HUES6 (cell line): ENCODE measurements at regions not wholly inside any gene's neighbourhood (a gene's known extent, or its start where the extent isn't known, plus 50 kb on each side); places are given as distances from the start of the nearest gene placed in this dataset.

ENCODE experiments used
- H3K27ac ChIP-seq: 2 replicates; pipeline ENCODE4 v1.7.0; 2013; ENCODE audit warnings: low read depth, mild to moderate bottlenecking, low read length, inconsistent platforms
- H3K27me3 ChIP-seq: 2 replicates; pipeline ENCODE4 v1.6.1; 2013; ENCODE audit warnings: low read length; ENCODE audit not compliant: control insufficient read depth, insufficient read depth
- H3K36me3 ChIP-seq: 2 replicates; pipeline ENCODE4 v1.6.1; 2013; ENCODE audit warnings: low read length; ENCODE audit not compliant: control insufficient read depth, insufficient read depth
- H3K4me1 ChIP-seq: 2 replicates; pipeline ENCODE4 v1.6.1; 2013; ENCODE audit warnings: low read length; ENCODE audit not compliant: control insufficient read depth, insufficient read depth
- H3K4me3 ChIP-seq: 2 replicates; pipeline ENCODE4 v1.5.1; 2013; ENCODE audit warnings: low read depth, low read length
- H3K9ac ChIP-seq: one replicate; pipeline ENCODE4 v1.6.1; 2013; ENCODE audit warnings: mild to moderate bottlenecking, low read length
- H3K9me3 ChIP-seq: 2 replicates; pipeline ENCODE4 v1.6.1; 2013; ENCODE audit warnings: low read depth, low read length; ENCODE audit not compliant: control insufficient read depth, insufficient read depth

- H3K9ac ChIP-seq, result no peak overlapping the region
- no peak overlapping the region for H3K27ac ChIP-seq
- H3K27me3 ChIP-seq, result peaks cover 9% of the 10 kb centered on the region; the same call in 1 of the 2 replicates
- peaks cover 9% of the 10 kb centered on the region for H3K4me1 ChIP-seq
- no peaks in the 10 kb centered on the region for H3K36me3 ChIP-seq
- no peaks in the 10 kb centered on the region for H3K9me3 ChIP-seq
- H3K4me3 ChIP-seq, result no peak overlapping the region
Observed at GRCh38 chr2:240319221-240319854, 116.1 kb upstream of the GPC1 start.

DNA sequence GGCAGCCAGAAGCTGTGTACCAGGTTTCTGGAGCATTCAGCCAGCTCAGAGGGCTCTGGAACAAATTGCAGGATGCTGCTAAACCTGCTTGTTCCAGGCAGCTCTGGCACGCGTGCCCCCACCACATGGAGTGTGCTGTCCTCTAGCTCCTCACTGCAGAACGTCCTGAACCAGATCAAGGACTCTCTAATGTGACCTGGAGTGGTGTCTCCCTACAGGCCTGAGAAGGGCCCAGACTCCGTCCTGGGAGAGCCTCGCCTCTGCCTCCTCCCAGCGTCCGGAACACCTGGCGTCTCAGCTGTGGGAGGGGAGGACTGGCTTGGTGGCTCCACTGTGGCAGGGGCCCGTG, 115.6 kb upstream of the GPC1 start:
- H3K9ac ChIP-seq, result no peak overlapping the region
- no peaks in the 10 kb centered on the region for H3K9me3 ChIP-seq
- H3K36me3 ChIP-seq, result no peaks in the 10 kb centered on the region
- H3K4me3 ChIP-seq, result no peak overlapping the region
- H3K27me3 ChIP-seq, result peaks cover 9% of the 10 kb centered on the region; the same call in 1 of the 2 replicates
- H3K27ac ChIP-seq, result no peak overlapping the region
- peaks cover 9% of the 10 kb centered on the region for H3K4me1 ChIP-seq

DNA sequence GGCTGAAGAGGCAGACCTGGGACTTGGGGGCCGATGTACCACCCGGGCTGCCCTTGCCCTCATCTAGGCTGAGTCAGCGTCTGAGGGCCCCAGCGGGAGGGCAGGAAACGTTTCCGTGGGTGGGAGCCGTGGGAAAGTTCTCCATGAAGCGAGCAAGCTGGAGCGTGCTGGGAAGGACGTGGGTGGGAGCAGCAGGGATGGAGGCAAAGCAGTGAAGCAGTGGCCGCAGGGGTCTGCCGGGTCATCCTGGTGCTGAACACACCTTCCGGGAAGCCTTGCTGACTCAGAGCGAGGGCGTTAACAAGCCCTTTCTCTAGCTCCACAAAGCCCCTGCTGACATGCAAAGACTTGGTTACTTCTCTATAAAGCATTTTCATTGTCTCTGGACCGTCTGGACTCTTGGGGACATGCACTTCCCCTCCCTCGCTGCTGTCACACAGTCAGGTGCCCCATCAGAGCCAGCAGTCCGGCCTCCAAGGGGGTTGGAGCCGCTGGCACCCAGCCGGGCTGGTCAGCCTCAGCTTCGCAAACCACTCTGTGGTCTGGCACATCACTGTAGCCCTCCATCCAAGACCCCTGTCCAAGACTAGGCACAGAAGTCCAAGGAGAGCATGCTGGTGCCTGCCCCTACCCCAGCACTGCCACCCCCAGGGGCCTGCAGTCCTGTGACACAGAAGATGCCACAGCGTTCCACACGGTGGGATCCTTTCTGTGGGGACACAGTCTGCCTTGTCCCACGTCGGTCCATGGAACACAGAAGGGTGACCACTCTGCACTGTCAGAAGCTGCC, 115.1 kb upstream of the GPC1 start:
- H3K4me3 ChIP-seq, result no peak overlapping the region
- H3K27ac ChIP-seq, result no peak overlapping the region
- H3K9ac ChIP-seq, result no peak overlapping the region
- no peaks in the 10 kb centered on the region for H3K9me3 ChIP-seq
- peaks cover 9% of the 10 kb centered on the region for H3K4me1 ChIP-seq
- H3K27me3 ChIP-seq, result peaks cover 9% of the 10 kb centered on the region; the same call in 1 of the 2 replicates
- H3K36me3 ChIP-seq, result no peaks in the 10 kb centered on the region

DNA sequence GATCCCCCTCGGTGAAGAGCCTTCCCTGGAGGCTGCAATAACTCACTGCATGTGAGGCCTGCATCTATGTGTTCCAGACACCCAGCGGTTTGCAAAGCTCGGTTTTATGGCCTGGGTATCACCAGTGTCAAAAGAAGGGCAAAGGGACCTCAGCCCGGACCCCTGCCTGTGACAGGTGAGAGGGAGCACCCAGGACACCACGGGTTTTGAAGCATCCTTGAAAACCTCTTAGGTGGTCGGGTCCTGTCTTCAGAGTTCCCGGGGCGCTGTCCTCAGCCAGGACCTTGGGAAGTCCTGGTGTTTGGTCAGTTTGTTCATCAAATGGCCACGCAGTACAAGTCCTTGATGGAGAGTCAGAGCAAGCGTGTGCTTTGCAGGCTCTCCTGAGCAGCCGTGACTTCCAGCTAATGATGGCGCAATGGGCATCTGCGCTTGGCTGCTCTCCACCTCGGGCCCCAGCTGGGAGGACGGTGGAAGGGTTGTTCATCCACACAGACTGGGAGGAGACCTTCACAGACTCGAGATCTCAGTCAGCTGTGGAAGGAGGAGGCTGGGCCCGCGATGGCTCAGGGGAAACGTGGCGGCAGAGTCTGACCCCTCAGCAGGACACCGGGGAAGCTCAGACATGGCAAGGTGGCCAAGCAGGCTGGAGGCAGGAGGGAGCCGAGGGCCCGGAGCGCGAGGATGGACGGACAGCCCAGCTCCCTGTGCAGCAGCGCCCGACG, 113.1 kb upstream of the GPC1 start:
- Histone ChIP-seq H3K4me1 (peaks cover 9% of the 10 kb centered on the region), H3K4me3 (no peak overlapping the region), H3K9me3 (no peaks in the 10 kb centered on the region), H3K9ac (no peak overlapping the region), H3K27me3 (peaks cover 9% of the 10 kb centered on the region; the same call in 1 of the 2 replicates), H3K27ac (no peak overlapping the region), H3K36me3 (no peaks in the 10 kb centered on the region)

- Histone ChIP-seq H3K9ac (no peak overlapping the region), H3K4me3 (no peak overlapping the region), H3K9me3 (no peaks in the 10 kb centered on the region), H3K27me3 (peaks cover 9% of the 10 kb centered on the region; the same call in 1 of the 2 replicates), H3K4me1 (peaks cover 9% of the 10 kb centered on the region), H3K27ac (no peak overlapping the region), H3K36me3 (no peaks in the 10 kb centered on the region)
Observed at GRCh38 chr2:240322991-240323390, 112.5 kb upstream of the GPC1 start.

DNA sequence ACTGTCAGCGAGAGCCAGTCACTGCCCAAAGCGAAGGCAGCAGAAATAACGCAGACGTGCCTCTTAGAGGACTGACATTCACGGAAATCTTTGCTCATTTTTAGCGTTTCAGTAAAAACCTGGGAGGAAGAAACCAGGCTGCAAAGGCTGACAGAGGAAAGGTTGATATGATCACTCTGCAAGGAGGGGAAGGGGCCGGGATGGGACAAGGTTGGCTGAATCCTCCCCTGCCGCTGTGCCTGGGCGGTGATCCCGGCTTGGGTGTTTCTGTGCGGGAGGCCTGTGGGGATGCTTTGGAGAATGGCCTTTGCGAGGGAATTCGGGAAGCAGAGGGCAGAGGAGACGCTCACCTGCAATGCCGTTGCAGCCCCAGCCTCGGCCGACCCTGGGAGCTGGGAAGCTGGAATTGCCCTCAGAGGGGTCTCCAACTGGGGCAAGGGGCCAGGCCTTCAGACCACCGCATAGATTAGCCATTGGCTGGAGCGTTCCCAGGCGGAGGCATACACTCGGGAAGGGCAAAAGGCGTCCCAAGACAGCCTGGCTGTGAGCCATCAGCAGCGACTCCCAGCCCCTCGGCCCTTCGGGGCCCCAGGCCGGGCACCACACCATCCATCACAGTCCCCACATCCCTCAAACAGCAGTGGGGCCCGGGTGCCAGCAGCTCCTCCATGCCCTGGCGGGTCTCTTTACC, 111.7 kb upstream of the GPC1 start:
- Histone ChIP-seq H3K9me3 (no peaks in the 10 kb centered on the region), H3K9ac (no peak overlapping the region), H3K27me3 (peaks cover 9% of the 10 kb centered on the region; the same call in 1 of the 2 replicates), H3K4me1 (peaks cover 9% of the 10 kb centered on the region), H3K4me3 (no peak overlapping the region), H3K27ac (no peak overlapping the region), H3K36me3 (no peaks in the 10 kb centered on the region)

DNA sequence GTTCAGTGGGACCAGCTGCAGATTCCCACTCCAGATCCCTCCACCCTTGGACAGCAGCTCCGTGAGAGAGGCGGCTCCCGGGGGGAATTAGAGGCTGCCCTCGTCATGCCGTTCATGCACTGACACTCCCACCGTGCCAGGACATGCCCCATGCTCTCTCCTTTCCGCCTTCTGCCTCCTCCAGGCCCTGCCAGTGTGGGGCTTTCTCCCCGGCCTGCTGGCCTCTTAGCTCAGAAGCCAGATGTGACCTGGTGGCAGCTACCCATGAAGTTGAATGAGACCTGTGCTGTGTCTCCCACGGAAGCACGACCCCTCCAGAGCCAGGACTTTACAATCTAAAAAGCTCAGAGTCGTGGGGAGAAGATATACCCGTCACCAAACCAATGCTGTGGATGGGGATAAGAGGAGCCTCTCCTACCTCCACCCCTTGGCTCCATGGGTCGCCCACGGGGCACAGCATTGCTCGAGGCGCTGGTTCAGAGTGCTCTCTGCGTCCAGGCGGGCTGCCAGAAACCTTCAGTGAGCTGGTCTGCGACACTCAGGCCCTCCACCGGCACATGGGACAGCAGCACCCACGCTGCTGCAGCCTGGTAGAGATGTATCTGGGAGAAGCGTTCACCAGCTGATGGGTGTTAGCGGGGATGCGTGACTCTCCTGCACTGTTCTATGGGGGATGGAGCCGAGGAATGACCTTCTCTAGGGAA, 111.0 kb upstream of the GPC1 start:
- Histone ChIP-seq H3K4me1 (peaks cover 9% of the 10 kb centered on the region), H3K9me3 (no peaks in the 10 kb centered on the region), H3K27me3 (peaks cover 9% of the 10 kb centered on the region; the same call in 1 of the 2 replicates), H3K36me3 (no peaks in the 10 kb centered on the region), H3K27ac (no peak overlapping the region), H3K4me3 (no peak overlapping the region), H3K9ac (no peak overlapping the region)

GRCh38 chr2:240325016-240326007, 110.2 kb upstream of the GPC1 start:
- Histone ChIP-seq H3K9me3 (no peaks in the 10 kb centered on the region), H3K27me3 (peaks cover 9% of the 10 kb centered on the region; the same call in 1 of the 2 replicates), H3K36me3 (no peaks in the 10 kb centered on the region), H3K27ac (no peak overlapping the region), H3K9ac (no peak overlapping the region), H3K4me3 (no peak overlapping the region), H3K4me1 (peaks cover 4% of the 10 kb centered on the region)

GRCh38 chr2:240326246-240326645, 109.2 kb upstream of the GPC1 start:
- Histone ChIP-seq H3K36me3 (no peaks in the 10 kb centered on the region), H3K27me3 (peaks cover 9% of the 10 kb centered on the region; the same call in 1 of the 2 replicates), H3K4me1 (no peaks in the 10 kb centered on the region), H3K9ac (no peak overlapping the region), H3K4me3 (no peak overlapping the region), H3K9me3 (no peaks in the 10 kb centered on the region), H3K27ac (no peak overlapping the region)
